GM23338 (cell line): ENCODE measurements at regions not wholly inside any gene's neighbourhood (a gene's known extent, or its start where the extent isn't known, plus 50 kb on each side); places are given as distances from the start of the nearest gene placed in this dataset.

Source experiments
- ATAC-seq: fragments of 200-7000 bp; cut with Tn5 transposase; 3 replicates; pipeline ENCODE4 v1.9.1; 2020
- DNase-seq: peaks from one replicate; pipeline ENCODE4 v3.0.0-alpha.2; 2015; ENCODE audit warnings: low spot score
- H2AFZ ChIP-seq: fragments of 200-600 bp; sonication (generic); 2 replicates; pipeline ENCODE4 v1.8.0; 2016; ENCODE audit warnings: antibody characterized with exemption, mild to moderate bottlenecking, moderate library complexity
- H3F3A ChIP-seq: fragments of 200-600 bp; sonication (generic); replicated peaks from 2 replicates; pipeline ENCODE4 v1.8.0; 2017; ENCODE audit warnings: antibody characterized with exemption, mixed run types, low read depth
- H3K27ac ChIP-seq: fragments of 200-600 bp; sonication (generic); 2 replicates; pipeline ENCODE4 v1.6.1; 2016; ENCODE audit warnings: low read depth
- H3K27me3 ChIP-seq: fragments of 200-600 bp; sonication (generic); 2 replicates; pipeline ENCODE4 v1.8.0; 2016; ENCODE audit warnings: mild to moderate bottlenecking, mixed run types, moderate library complexity; ENCODE audit not compliant: insufficient read depth
- H3K36me3 ChIP-seq: fragments of 200-600 bp; sonication (generic); 2 replicates; pipeline ENCODE4 v1.8.0; 2016; ENCODE audit warnings: mild to moderate bottlenecking; ENCODE audit not compliant: insufficient read depth
- H3K4me1 ChIP-seq: fragments of 200-600 bp; sonication (generic); 2 replicates; pipeline ENCODE4 v1.8.0; 2016; ENCODE audit warnings: mild to moderate bottlenecking, moderate library complexity; ENCODE audit not compliant: insufficient read depth
- H3K4me2 ChIP-seq: fragments of 200-600 bp; sonication (generic); 2 replicates; pipeline ENCODE4 v1.7.1; 2017; ENCODE audit warnings: mixed run types
- H3K4me3 ChIP-seq: fragments of 200-600 bp; sonication (generic); 2 replicates; pipeline ENCODE4 v1.6.1; 2016; ENCODE audit warnings: mixed run types
- H3K79me2 ChIP-seq: fragments of 200-600 bp; sonication (generic); replicated peaks from 2 replicates; pipeline ENCODE4 v1.8.0; 2017; ENCODE audit warnings: mild to moderate bottlenecking; ENCODE audit not compliant: insufficient read depth
- H3K9me2 ChIP-seq: fragments of 200-600 bp; sonication (generic); 2 replicates; pipeline ENCODE4 v1.8.0; 2017; ENCODE audit not compliant: insufficient read depth
- H4K20me1 ChIP-seq: fragments of 200-600 bp; sonication (generic); replicated peaks from 2 replicates; pipeline ENCODE4 v1.8.0; 2017; ENCODE audit warnings: mild to moderate bottlenecking; ENCODE audit not compliant: insufficient read depth
- H3K27ac Mint-ChIP-seq: 2 replicates; pipeline ENCODE4 v1.8.0; 2020; ENCODE audit warnings: inconsistent platforms, mild to moderate bottlenecking, moderate library complexity, mixed read lengths
- H3K27me3 Mint-ChIP-seq: 3 replicates; pipeline ENCODE4 v1.8.0; 2022; ENCODE audit warnings: low read depth, mild to moderate bottlenecking, moderate library complexity, mixed read lengths, inconsistent platforms; ENCODE audit not compliant: insufficient read depth, poor library complexity
- H3K36me3 Mint-ChIP-seq: 3 replicates; pipeline ENCODE4 v1.8.0; 2021; ENCODE audit warnings: low read depth, mild to moderate bottlenecking, inconsistent platforms, moderate library complexity, mixed read lengths
- H3K4me1 Mint-ChIP-seq: 3 replicates; pipeline ENCODE4 v1.8.0; 2020; ENCODE audit warnings: mild to moderate bottlenecking, inconsistent platforms, mixed read lengths
- H3K4me3 Mint-ChIP-seq: 3 replicates; pipeline ENCODE4 v1.8.0; 2021; ENCODE audit warnings: moderate library complexity, mild to moderate bottlenecking, inconsistent platforms, mixed read lengths
- H3K9me3 Mint-ChIP-seq: 3 replicates; pipeline ENCODE4 v1.8.0; 2020; ENCODE audit warnings: moderate library complexity, mild to moderate bottlenecking, inconsistent platforms, mixed read lengths
- CREB1 ChIP-seq: fragments of 250-450 bp; sonication (Bioruptor Pico); IDR thresholded peaks from 2 replicates; pipeline ENCODE4 v1.5.0; 2020; ENCODE audit warnings: low read depth, mild to moderate bottlenecking, moderate library complexity
- EZH2 ChIP-seq: fragments of 200-600 bp; sonication (generic); IDR thresholded peaks from one replicate; pipeline ENCODE4 v1.8.0; 2017; ENCODE audit warnings: antibody characterized with exemption, mild to moderate bottlenecking, low read depth; ENCODE audit not compliant: unreplicated experiment
- EZH2phosphoT487 ChIP-seq: fragments of 200-600 bp; sonication (generic); IDR thresholded peaks from one replicate; pipeline ENCODE4 v1.8.1; 2018; ENCODE audit warnings: antibody characterized with exemption; ENCODE audit not compliant: unreplicated experiment
- JUNB ChIP-seq: IDR thresholded peaks from one replicate; pipeline ENCODE4 v1.6.1; 2016; ENCODE audit warnings: antibody characterized with exemption; ENCODE audit not compliant: unreplicated experiment
- NANOG ChIP-seq: IDR thresholded peaks from 2 replicates; pipeline ENCODE4 v1.6.1; 2016; ENCODE audit warnings: antibody characterized with exemption, borderline replicate concordance
- POLR2AphosphoS5 ChIP-seq: IDR thresholded peaks from 2 replicates; pipeline ENCODE4 v1.6.1; 2016; ENCODE audit warnings: antibody characterized with exemption, low read depth
- STAT1 ChIP-seq: IDR thresholded peaks from one replicate; pipeline ENCODE4 v1.6.1; 2016; ENCODE audit warnings: antibody characterized with exemption; ENCODE audit not compliant: unreplicated experiment
- ZNF114 ChIP-seq: fragments of 250-450 bp; sonication (Bioruptor Pico); IDR thresholded peaks from 2 replicates; pipeline ENCODE4 v1.5.0; 2020; ENCODE audit warnings: mild to moderate bottlenecking, moderate library complexity
- ZNF331 ChIP-seq: fragments of 250-450 bp; sonication (Bioruptor Pico); IDR thresholded peaks from 2 replicates; pipeline ENCODE4 v1.5.0; 2020; ENCODE audit warnings: low read depth, mild to moderate bottlenecking, moderate library complexity
- TF ChIP-seq, protein P1 (sequence below): fragments of 250-450 bp; sonication (Bioruptor Pico); IDR thresholded peaks from 2 replicates; pipeline ENCODE4 v1.5.0; 2020; ENCODE audit warnings: mild to moderate bottlenecking, moderate library complexity
- TF ChIP-seq, protein P2 (sequence below): IDR thresholded peaks from 2 replicates; pipeline ENCODE4 v1.6.1; 2016; ENCODE audit warnings: antibody characterized with exemption
- TF ChIP-seq, protein P3 (sequence below), 2 experiments: fragments of 200-600 bp in 1 of 2; sonication (generic) in 1 of 2; conservative IDR thresholded peaks; 2 replicates each; pipeline versions ENCODE4 v1.5.1 to v1.6.1; 2016 to 2017; ENCODE audit warnings: antibody characterized with exemption in 2 of 2, low read depth in 2 of 2, mild to moderate bottlenecking in 2 of 2, moderate library complexity in 1 of 2
- TF ChIP-seq, protein P4 (sequence below): IDR thresholded peaks from one replicate; pipeline ENCODE4 v1.6.1; 2018; ENCODE audit warnings: antibody characterized with exemption; ENCODE audit not compliant: unreplicated experiment

DNA sequence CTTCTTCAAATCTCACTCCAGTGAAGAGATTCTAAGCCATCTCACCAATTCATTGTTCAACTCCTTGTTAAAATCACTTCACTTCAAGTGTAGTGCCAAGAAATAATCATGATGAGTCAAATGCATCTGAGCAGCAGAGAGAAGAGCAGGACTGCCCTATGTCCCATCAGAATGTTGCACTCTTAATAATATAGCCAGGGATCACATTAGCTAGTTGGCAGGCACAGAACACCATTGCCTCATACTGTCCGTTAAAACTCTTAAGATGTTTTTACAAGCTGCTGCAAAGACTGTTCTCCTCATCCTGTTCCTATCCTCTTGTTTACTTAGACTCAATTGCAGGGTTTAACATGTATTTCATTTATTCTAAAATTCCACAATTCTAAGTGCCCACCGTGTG lies 432.9 kb downstream of the PLPP3 start (continued):
- TF ChIP-seq STAT1 = no peak
- TF ChIP-seq, protein P1, sequence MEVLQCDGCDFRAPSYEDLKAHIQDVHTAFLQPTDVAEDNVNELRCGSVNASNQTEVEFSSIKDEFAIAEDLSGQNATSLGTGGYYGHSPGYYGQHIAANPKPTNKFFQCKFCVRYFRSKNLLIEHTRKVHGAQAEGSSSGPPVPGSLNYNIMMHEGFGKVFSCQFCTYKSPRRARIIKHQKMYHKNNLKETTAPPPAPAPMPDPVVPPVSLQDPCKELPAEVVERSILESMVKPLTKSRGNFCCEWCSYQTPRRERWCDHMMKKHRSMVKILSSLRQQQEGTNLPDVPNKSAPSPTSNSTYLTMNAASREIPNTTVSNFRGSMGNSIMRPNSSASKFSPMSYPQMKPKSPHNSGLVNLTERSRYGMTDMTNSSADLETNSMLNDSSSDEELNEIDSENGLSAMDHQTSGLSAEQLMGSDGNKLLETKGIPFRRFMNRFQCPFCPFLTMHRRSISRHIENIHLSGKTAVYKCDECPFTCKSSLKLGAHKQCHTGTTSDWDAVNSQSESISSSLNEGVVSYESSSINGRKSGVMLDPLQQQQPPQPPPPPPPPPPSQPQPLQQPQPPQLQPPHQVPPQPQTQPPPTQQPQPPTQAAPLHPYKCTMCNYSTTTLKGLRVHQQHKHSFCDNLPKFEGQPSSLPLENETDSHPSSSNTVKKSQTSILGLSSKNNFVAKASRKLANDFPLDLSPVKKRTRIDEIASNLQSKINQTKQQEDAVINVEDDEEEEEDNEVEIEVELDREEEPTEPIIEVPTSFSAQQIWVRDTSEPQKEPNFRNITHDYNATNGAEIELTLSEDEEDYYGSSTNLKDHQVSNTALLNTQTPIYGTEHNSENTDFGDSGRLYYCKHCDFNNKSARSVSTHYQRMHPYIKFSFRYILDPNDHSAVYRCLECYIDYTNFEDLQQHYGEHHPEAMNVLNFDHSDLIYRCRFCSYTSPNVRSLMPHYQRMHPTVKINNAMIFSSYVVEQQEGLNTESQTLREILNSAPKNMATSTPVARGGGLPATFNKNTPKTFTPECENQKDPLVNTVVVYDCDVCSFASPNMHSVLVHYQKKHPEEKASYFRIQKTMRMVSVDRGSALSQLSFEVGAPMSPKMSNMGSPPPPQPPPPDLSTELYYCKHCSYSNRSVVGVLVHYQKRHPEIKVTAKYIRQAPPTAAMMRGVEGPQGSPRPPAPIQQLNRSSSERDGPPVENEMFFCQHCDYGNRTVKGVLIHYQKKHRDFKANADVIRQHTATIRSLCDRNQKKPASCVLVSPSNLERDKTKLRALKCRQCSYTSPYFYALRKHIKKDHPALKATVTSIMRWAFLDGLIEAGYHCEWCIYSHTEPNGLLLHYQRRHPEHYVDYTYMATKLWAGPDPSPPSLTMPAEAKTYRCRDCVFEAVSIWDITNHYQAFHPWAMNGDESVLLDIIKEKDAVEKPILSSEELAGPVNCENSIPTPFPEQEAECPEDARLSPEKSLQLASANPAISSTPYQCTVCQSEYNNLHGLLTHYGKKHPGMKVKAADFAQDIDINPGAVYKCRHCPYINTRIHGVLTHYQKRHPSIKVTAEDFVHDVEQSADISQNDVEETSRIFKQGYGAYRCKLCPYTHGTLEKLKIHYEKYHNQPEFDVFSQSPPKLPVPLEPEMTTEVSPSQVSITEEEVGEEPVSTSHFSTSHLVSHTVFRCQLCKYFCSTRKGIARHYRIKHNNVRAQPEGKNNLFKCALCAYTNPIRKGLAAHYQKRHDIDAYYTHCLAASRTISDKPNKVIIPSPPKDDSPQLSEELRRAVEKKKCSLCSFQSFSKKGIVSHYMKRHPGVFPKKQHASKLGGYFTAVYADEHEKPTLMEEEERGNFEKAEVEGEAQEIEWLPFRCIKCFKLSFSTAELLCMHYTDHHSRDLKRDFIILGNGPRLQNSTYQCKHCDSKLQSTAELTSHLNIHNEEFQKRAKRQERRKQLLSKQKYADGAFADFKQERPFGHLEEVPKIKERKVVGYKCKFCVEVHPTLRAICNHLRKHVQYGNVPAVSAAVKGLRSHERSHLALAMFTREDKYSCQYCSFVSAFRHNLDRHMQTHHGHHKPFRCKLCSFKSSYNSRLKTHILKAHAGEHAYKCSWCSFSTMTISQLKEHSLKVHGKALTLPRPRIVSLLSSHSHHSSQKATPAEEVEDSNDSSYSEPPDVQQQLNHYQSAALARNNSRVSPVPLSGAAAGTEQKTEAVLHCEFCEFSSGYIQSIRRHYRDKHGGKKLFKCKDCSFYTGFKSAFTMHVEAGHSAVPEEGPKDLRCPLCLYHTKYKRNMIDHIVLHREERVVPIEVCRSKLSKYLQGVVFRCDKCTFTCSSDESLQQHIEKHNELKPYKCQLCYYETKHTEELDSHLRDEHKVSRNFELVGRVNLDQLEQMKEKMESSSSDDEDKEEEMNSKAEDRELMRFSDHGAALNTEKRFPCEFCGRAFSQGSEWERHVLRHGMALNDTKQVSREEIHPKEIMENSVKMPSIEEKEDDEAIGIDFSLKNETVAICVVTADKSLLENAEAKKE = no peak

DNA sequence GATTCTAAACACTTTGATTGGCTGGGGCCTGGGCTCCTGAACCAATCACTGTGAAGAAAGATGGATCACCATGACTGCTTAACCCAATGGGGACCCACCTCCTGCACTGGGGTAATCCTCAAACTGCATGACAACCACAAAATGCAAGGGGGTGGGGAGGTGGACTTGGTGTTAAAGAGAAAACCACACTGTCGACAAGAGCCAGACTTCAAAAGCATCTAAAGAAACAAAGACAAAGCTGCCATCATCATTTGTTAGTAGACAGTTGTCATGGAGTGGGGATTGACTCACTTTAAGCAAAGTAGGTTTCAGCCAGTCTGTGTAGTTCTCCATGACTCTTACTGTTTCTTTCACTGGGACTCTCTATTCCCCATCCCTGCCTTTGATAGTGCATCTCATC lies 433.8 kb downstream of the PLPP3 start:
- no peaks in the 10 kb centered on the region for H3K27me3 ChIP-seq
- no peaks in the 10 kb centered on the region for H3K4me1 ChIP-seq
- H3K9me2 ChIP-seq = 0 out of 2 replicates have a peak, but pooled peaks cover 7% of the 10 kb centered on the region
- H3K36me3 Mint-ChIP-seq = no peaks in the 10 kb centered on the region
- no peak overlapping the region for H3K4me3 ChIP-seq
- H3K27ac ChIP-seq = no peak overlapping the region
- no peak overlapping the region for H3K4me2 ChIP-seq
- no peaks in the 10 kb centered on the region for H3K79me2 ChIP-seq
- no peaks in the 10 kb centered on the region for H3F3A ChIP-seq
- no peak overlapping the region for H3K4me3 Mint-ChIP-seq
- ATAC-seq (no peak), DNase-seq (no peak)
- H3K9me3 Mint-ChIP-seq = no peaks in the 10 kb centered on the region
- H2AFZ ChIP-seq = no peak overlapping the region
- no peaks in the 10 kb centered on the region for H3K36me3 ChIP-seq
- H4K20me1 ChIP-seq = no peaks in the 10 kb centered on the region
- no peaks in the 10 kb centered on the region for H3K4me1 Mint-ChIP-seq
- H3K27ac Mint-ChIP-seq = no peak overlapping the region
- H3K27me3 Mint-ChIP-seq = no peaks in the 10 kb centered on the region
- TF ChIP-seq, protein P2, sequence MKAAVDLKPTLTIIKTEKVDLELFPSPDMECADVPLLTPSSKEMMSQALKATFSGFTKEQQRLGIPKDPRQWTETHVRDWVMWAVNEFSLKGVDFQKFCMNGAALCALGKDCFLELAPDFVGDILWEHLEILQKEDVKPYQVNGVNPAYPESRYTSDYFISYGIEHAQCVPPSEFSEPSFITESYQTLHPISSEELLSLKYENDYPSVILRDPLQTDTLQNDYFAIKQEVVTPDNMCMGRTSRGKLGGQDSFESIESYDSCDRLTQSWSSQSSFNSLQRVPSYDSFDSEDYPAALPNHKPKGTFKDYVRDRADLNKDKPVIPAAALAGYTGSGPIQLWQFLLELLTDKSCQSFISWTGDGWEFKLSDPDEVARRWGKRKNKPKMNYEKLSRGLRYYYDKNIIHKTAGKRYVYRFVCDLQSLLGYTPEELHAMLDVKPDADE = no peak
- TF ChIP-seq POLR2AphosphoS5 = no peak
- no peak for TF ChIP-seq EZH2phosphoT487
- no peak for TF ChIP-seq NANOG
- TF ChIP-seq EZH2 = no peak
- TF ChIP-seq, protein P3, sequence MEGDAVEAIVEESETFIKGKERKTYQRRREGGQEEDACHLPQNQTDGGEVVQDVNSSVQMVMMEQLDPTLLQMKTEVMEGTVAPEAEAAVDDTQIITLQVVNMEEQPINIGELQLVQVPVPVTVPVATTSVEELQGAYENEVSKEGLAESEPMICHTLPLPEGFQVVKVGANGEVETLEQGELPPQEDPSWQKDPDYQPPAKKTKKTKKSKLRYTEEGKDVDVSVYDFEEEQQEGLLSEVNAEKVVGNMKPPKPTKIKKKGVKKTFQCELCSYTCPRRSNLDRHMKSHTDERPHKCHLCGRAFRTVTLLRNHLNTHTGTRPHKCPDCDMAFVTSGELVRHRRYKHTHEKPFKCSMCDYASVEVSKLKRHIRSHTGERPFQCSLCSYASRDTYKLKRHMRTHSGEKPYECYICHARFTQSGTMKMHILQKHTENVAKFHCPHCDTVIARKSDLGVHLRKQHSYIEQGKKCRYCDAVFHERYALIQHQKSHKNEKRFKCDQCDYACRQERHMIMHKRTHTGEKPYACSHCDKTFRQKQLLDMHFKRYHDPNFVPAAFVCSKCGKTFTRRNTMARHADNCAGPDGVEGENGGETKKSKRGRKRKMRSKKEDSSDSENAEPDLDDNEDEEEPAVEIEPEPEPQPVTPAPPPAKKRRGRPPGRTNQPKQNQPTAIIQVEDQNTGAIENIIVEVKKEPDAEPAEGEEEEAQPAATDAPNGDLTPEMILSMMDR (conservative IDR thresholded peaks at IDR 0.05; ENCODE audit: low read depth in 2 of 2) = no peak
- TF ChIP-seq JUNB = no peak
- no peak for TF ChIP-seq STAT1
- TF ChIP-seq, protein P4, sequence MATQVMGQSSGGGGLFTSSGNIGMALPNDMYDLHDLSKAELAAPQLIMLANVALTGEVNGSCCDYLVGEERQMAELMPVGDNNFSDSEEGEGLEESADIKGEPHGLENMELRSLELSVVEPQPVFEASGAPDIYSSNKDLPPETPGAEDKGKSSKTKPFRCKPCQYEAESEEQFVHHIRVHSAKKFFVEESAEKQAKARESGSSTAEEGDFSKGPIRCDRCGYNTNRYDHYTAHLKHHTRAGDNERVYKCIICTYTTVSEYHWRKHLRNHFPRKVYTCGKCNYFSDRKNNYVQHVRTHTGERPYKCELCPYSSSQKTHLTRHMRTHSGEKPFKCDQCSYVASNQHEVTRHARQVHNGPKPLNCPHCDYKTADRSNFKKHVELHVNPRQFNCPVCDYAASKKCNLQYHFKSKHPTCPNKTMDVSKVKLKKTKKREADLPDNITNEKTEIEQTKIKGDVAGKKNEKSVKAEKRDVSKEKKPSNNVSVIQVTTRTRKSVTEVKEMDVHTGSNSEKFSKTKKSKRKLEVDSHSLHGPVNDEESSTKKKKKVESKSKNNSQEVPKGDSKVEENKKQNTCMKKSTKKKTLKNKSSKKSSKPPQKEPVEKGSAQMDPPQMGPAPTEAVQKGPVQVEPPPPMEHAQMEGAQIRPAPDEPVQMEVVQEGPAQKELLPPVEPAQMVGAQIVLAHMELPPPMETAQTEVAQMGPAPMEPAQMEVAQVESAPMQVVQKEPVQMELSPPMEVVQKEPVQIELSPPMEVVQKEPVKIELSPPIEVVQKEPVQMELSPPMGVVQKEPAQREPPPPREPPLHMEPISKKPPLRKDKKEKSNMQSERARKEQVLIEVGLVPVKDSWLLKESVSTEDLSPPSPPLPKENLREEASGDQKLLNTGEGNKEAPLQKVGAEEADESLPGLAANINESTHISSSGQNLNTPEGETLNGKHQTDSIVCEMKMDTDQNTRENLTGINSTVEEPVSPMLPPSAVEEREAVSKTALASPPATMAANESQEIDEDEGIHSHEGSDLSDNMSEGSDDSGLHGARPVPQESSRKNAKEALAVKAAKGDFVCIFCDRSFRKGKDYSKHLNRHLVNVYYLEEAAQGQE = no peak
- TF ChIP-seq ZNF331 (CRISPR knock-in tag) = no peak
- TF ChIP-seq CREB1 = no peak
- no peak for TF ChIP-seq ZNF114
